ENCODE measurements at regions not wholly inside any gene's neighbourhood (a gene's known extent, or its start where the extent isn't known, plus 50 kb on each side); places are given as distances from the start of the nearest gene placed in this dataset.
A peak's percentile ranks its signal among the peaks of the same experiment; 100 is the strongest.

DNA sequence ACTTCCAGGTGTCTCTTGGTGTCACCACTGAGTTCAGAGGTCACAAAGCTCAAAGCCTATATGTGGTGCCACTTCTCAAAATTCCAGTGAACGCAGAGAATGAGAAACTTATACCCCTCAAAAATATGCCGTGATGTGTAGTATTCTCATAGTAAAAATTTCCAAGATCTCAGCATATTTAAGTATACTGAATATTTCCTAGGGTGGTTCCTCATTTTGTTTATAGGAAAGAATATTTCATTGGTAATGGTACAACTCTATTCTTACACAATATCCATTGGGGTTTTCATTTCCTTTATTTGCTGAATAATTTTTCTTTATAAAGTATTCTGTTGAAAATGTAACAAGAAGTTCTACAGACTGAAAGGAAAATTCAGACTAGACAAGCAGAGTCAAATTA lies 58.9 kb upstream of the ADO start:
- no peak overlapping the region for H3K4me3 ChIP-seq (ENCODE audit: low read length)
- no peaks in the 10 kb centered on the region for H3K9me3 ChIP-seq (ENCODE audit: low read length)
- Mint-ChIP-seq H3K9me3 (no peaks in the 10 kb centered on the region), H3K27ac (no peak overlapping the region), H3K4me3 (no peak overlapping the region), H3K4me1 (peaks cover 17 to 28% (median 22%) of the 10 kb centered on the region in 3 donors), H3K36me3 (no peaks in the 10 kb centered on the region), H3K27me3 (no peaks in the 10 kb centered on the region)
- no peaks in the 10 kb centered on the region for H3K36me3 ChIP-seq (ENCODE audit: insufficient read depth, low read length)
- CTCF ChIA-PET: no interaction called here
- POLR2A ChIA-PET: no interaction called here
- no peak for DNase-seq
- no peaks in the 10 kb centered on the region for H3K27me3 ChIP-seq (ENCODE audit: insufficient read depth, low read length, poor library complexity, severe bottlenecking)
- no peak overlapping the region for H3K27ac ChIP-seq (ENCODE audit: low read depth, low read length)
- peaks cover 12% of the 10 kb centered on the region for H3K4me1 ChIP-seq (ENCODE audit: insufficient read depth, low read length)

DNA sequence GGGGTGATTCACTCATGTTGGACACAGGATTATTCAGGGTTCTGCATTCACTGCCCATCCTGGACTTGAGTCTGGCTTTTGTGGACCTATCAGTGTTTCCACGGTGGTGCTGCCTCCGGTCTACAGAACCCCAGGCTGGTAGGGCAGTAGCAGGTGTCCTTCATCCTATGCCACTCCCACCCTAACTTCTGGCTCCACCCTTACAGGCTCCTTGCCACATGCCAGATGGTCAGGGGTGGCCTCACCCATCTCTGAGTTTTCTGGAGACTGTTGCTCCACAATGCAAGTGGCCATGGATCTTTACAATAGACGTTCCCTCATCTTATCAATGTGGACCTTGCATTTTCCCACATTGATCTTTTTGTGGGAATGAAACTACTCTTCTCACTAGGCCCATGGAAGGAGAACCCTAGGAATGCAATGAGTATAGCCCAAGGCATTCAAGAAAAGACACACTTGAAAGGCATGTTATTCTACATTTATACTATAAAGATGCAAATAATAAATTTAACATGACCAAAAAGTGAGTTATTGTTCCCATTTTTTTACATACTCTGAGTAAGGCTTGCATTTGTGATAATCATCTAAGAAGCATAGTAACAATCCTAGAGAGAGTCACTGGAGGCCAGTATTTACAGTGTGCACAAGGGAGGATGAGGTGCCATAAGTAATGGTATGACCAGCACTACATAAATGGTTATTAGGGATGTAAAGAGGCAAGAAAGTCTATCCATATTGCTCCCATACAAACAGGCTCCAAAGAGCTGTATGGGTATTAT lies 57.4 kb upstream of the ADO start:
- Mint-ChIP-seq H3K4me1 (peaks cover 17 to 28% (median 22%) of the 10 kb centered on the region in 3 donors), H3K36me3 (no peaks in the 10 kb centered on the region), H3K27me3 (no peaks in the 10 kb centered on the region), H3K27ac (no peak overlapping the region), H3K4me3 (no peak overlapping the region), H3K9me3 (no peaks in the 10 kb centered on the region)
- ChIA-PET POLR2A (no interaction called here), CTCF (no interaction called here)
- no peaks in the 10 kb centered on the region for H3K27me3 ChIP-seq (ENCODE audit: insufficient read depth, low read length, poor library complexity, severe bottlenecking)
- H3K27ac ChIP-seq (ENCODE audit: low read depth, low read length): no peak overlapping the region
- no peaks in the 10 kb centered on the region for H3K9me3 ChIP-seq (ENCODE audit: low read length)
- no peaks in the 10 kb centered on the region for H3K36me3 ChIP-seq (ENCODE audit: insufficient read depth, low read length)
- peaks cover 12% of the 10 kb centered on the region for H3K4me1 ChIP-seq (ENCODE audit: insufficient read depth, low read length)
- no peak overlapping the region for H3K4me3 ChIP-seq (ENCODE audit: low read length)
- no peak for DNase-seq

DNA sequence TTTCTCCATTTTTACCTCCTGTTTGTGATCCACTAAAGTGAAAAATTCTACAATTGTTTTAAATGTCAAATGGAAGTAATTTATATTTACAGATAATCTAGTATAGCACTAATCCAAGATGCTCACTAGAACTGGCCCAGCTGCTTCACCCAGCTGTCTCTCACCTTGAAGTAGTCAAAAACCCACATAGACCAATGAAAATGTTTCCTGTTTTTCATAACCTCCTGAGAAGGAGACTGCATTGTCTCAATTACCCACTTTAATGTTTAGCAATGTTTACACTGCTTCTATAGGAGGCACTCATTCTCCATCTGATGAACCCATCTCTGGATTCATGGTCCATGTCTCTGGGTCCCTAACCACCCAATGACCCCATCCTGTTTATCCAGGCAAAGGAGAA lies 56.1 kb upstream of the ADO start:
- Mint-ChIP-seq H3K27me3 (no peaks in the 10 kb centered on the region), H3K9me3 (no peaks in the 10 kb centered on the region), H3K27ac (peak overlapping the region in 1 of 8 donors; percentile 31), H3K36me3 (no peaks in the 10 kb centered on the region), H3K4me1 (peaks cover 17 to 28% (median 22%) of the 10 kb centered on the region in 3 donors), H3K4me3 (no peak overlapping the region)
- H3K36me3 ChIP-seq (ENCODE audit: insufficient read depth, low read length): no peaks in the 10 kb centered on the region
- H3K27me3 ChIP-seq (ENCODE audit: insufficient read depth, low read length, poor library complexity, severe bottlenecking): no peaks in the 10 kb centered on the region
- ChIA-PET CTCF (interaction anchor here (0.8 to 2.0 kb wide), 3 partner anchors 16 to 69 kb away, joined by 3 to 8 read pairs (median 3); no protein-coding TSS in a partner anchor), POLR2A (interaction anchor here (1.3 kb wide), 1 partner anchor 13 kb away, joined by 3 read pairs; no protein-coding TSS in a partner anchor)
- H3K27ac ChIP-seq (ENCODE audit: low read depth, low read length): no peak overlapping the region
- no peaks in the 10 kb centered on the region for H3K9me3 ChIP-seq (ENCODE audit: low read length)
- H3K4me3 ChIP-seq (ENCODE audit: low read length): no peak overlapping the region
- peaks cover 12% of the 10 kb centered on the region for H3K4me1 ChIP-seq (ENCODE audit: insufficient read depth, low read length)
- DNase-seq: no peak

DNA sequence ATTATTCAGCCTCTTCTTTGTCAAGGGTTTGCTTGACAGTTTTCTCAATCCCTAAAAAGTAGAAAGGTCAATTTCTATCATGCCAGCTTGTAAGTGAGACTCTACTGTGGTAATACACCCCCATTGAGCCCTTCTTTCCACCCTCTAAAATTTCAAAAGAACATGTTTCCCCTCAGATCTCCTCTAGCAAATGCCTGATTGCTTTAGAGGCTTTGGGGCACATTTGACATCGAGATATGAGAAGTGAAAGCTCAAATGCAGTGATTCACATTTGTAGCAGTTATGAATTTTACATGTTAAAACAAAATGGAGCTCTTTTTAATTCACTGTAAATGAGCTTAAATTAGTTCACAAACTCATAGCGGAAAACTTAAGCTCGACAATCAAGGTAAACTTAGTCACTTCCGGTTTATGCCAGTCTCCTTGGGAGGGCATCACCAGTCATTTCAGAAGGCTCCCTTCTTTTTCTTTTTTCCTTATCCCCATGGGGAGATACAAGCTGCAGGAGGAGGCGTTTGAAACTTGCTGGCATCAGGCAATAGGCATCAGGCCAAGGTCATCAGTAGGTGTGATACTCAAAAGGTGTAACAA lies 55.3 kb upstream of the ADO start:
- Mint-ChIP-seq H3K4me1 (peaks cover 17 to 28% (median 22%) of the 10 kb centered on the region in 3 donors), H3K9me3 (no peaks in the 10 kb centered on the region), H3K36me3 (no peaks in the 10 kb centered on the region), H3K4me3 (peak overlapping the region in 3 of 7 donors; percentile 2 to 74 (median 11)), H3K27me3 (no peaks in the 10 kb centered on the region), H3K27ac (peak overlapping the region in 1 of 8 donors; percentile 50)
- Histone ChIP-seq H3K4me1 (ENCODE audit: insufficient read depth, low read length) (peaks cover 12% of the 10 kb centered on the region), H3K36me3 (ENCODE audit: insufficient read depth, low read length) (no peaks in the 10 kb centered on the region), H3K9me3 (ENCODE audit: low read length) (no peaks in the 10 kb centered on the region), H3K4me3 (ENCODE audit: low read length) (no peak overlapping the region), H3K27ac (ENCODE audit: low read depth, low read length) (no peak overlapping the region), H3K27me3 (ENCODE audit: insufficient read depth, low read length, poor library complexity, severe bottlenecking) (no peaks in the 10 kb centered on the region)
- DNase-seq: no peak
- ChIA-PET CTCF (interaction anchor here (0.7 to 2.0 kb wide), 4 partner anchors 10 to 69 kb away, joined by 3 to 8 read pairs (median 3); no protein-coding TSS in a partner anchor), POLR2A (interaction anchor here (1.3 kb wide), 2 partner anchors 14 to 67 kb away, joined by 3 to 4 read pairs; partner anchors contain the start of gene EGR2)
